GM23338 (cell line): ENCODE measurements at regions not wholly inside any gene's neighbourhood (a gene's known extent, or its start where the extent isn't known, plus 50 kb on each side); places are given as distances from the start of the nearest gene placed in this dataset.

Experiments
- EZH2 ChIP-seq: fragments of 200-600 bp; sonication (generic); IDR thresholded peaks from one replicate; pipeline ENCODE4 v1.8.0; 2017; ENCODE audit warnings: antibody characterized with exemption, mild to moderate bottlenecking, low read depth; ENCODE audit not compliant: unreplicated experiment
- EZH2phosphoT487 ChIP-seq: fragments of 200-600 bp; sonication (generic); IDR thresholded peaks from one replicate; pipeline ENCODE4 v1.8.1; 2018; ENCODE audit warnings: antibody characterized with exemption; ENCODE audit not compliant: unreplicated experiment
- TF ChIP-seq, protein P1 (sequence below), 2 experiments: fragments of 200-600 bp in 1 of 2; sonication (generic) in 1 of 2; conservative IDR thresholded peaks; 2 replicates each; pipeline versions ENCODE4 v1.5.1 to v1.6.1; 2016 to 2017; ENCODE audit warnings: antibody characterized with exemption in 2 of 2, low read depth in 2 of 2, mild to moderate bottlenecking in 2 of 2, moderate library complexity in 1 of 2
- TF ChIP-seq, protein P2 (sequence below): IDR thresholded peaks from one replicate; pipeline ENCODE4 v1.6.1; 2018; ENCODE audit warnings: antibody characterized with exemption; ENCODE audit not compliant: unreplicated experiment

- no peak for TF ChIP-seq EZH2
- TF ChIP-seq, protein P1, sequence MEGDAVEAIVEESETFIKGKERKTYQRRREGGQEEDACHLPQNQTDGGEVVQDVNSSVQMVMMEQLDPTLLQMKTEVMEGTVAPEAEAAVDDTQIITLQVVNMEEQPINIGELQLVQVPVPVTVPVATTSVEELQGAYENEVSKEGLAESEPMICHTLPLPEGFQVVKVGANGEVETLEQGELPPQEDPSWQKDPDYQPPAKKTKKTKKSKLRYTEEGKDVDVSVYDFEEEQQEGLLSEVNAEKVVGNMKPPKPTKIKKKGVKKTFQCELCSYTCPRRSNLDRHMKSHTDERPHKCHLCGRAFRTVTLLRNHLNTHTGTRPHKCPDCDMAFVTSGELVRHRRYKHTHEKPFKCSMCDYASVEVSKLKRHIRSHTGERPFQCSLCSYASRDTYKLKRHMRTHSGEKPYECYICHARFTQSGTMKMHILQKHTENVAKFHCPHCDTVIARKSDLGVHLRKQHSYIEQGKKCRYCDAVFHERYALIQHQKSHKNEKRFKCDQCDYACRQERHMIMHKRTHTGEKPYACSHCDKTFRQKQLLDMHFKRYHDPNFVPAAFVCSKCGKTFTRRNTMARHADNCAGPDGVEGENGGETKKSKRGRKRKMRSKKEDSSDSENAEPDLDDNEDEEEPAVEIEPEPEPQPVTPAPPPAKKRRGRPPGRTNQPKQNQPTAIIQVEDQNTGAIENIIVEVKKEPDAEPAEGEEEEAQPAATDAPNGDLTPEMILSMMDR (conservative IDR thresholded peaks at IDR 0.05; ENCODE audit: low read depth in 2 of 2) = no peak
- no peak for TF ChIP-seq EZH2phosphoT487
- TF ChIP-seq, protein P2, sequence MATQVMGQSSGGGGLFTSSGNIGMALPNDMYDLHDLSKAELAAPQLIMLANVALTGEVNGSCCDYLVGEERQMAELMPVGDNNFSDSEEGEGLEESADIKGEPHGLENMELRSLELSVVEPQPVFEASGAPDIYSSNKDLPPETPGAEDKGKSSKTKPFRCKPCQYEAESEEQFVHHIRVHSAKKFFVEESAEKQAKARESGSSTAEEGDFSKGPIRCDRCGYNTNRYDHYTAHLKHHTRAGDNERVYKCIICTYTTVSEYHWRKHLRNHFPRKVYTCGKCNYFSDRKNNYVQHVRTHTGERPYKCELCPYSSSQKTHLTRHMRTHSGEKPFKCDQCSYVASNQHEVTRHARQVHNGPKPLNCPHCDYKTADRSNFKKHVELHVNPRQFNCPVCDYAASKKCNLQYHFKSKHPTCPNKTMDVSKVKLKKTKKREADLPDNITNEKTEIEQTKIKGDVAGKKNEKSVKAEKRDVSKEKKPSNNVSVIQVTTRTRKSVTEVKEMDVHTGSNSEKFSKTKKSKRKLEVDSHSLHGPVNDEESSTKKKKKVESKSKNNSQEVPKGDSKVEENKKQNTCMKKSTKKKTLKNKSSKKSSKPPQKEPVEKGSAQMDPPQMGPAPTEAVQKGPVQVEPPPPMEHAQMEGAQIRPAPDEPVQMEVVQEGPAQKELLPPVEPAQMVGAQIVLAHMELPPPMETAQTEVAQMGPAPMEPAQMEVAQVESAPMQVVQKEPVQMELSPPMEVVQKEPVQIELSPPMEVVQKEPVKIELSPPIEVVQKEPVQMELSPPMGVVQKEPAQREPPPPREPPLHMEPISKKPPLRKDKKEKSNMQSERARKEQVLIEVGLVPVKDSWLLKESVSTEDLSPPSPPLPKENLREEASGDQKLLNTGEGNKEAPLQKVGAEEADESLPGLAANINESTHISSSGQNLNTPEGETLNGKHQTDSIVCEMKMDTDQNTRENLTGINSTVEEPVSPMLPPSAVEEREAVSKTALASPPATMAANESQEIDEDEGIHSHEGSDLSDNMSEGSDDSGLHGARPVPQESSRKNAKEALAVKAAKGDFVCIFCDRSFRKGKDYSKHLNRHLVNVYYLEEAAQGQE = no peak
Observed at GRCh38 chr17:10936931-10937330, 99.0 kb upstream of the PIRT start.
